ENCODE measurements at regions not wholly inside any gene's neighbourhood (a gene's known extent, or its start where the extent isn't known, plus 50 kb on each side); places are given as distances from the start of the nearest gene placed in this dataset.

- no TSS peak for BruUV-seq (replicated peaks)
- Histone ChIP-seq H3K4me1 (ENCODE audit: control insufficient read depth in 1 of 2, insufficient read depth in 2 of 2, low read length in 2 of 2) (no peaks in the 10 kb centered on the region), H3K9me3 (ENCODE audit: control insufficient read depth in 1 of 2, insufficient read depth in 1 of 2, low read depth in 1 of 2, low read length in 2 of 2) (no peaks in the 10 kb centered on the region), H4K20me1 (ENCODE audit: insufficient read depth) (no peaks in the 10 kb centered on the region), H3K27me3 (ENCODE audit: insufficient read depth, low read length) (peaks cover 50% of the 10 kb centered on the region), H3K4me2 (ENCODE audit: low read length) (no peak overlapping the region), H2AFZ (ENCODE audit: low read depth, low read length, poor library complexity, severe bottlenecking) (no peak overlapping the region), H3K27ac (ENCODE audit: low read depth, low read length) (no peak overlapping the region), H3K79me2 (ENCODE audit: insufficient read depth, low read length) (no peaks in the 10 kb centered on the region), H3K4me3 (replicated peaks in 1 of 2; ENCODE audit: low read depth in 1 of 2, low read length in 2 of 2) (no peak overlapping the region), H3K9ac (ENCODE audit: low read length) (no peak overlapping the region), H3K36me3 (ENCODE audit: control insufficient read depth in 1 of 2, insufficient read depth in 2 of 2, low read length in 2 of 2) (no peaks in the 10 kb centered on the region), H3K9me2 (ENCODE audit: insufficient read depth) (no peaks in the 10 kb centered on the region)
- no peak for ATAC-seq
- no peak for DNase-seq (ENCODE audit: low read depth, low spot score)
- CTCF ChIA-PET: no interaction called here
- RAD21 ChIA-PET (ENCODE audit: low non-redundant PET in 1 of 2, low total read pairs in 2 of 2, uncharacterized antibody in 2 of 2, unreplicated experiment in 2 of 2): no interaction called here
- POLR2A ChIA-PET: no interaction called here
- no peak for TF ChIP-seq EZH2 (IDR thresholded peaks at IDR 0.05)
- no peak for TF ChIP-seq YY1 (IDR thresholded peaks at IDR 0.05; ENCODE audit: extremely low read depth, insufficient replicate concordance, low read depth, low read length)
- TF ChIP-seq SP1 (IDR thresholded peaks at IDR 0.05; ENCODE audit: low read depth): no peak
- no peak for TF ChIP-seq ZFX (IDR thresholded peaks at IDR 0.05)
- TF ChIP-seq, protein P1, sequence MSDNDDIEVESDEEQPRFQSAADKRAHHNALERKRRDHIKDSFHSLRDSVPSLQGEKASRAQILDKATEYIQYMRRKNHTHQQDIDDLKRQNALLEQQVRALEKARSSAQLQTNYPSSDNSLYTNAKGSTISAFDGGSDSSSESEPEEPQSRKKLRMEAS (IDR thresholded peaks at IDR 0.05): no peak
- intact Hi-C loops (cut with micrococcal nuclease): no loop called here
Measured at GRCh38 chr10:117621196-117621595, 78.7 kb downstream of the EMX2 start.

- H4K20me1 ChIP-seq (ENCODE audit: insufficient read depth): no peaks in the 10 kb centered on the region
- H3K4me2 ChIP-seq (ENCODE audit: low read length): no peak overlapping the region
- no peak overlapping the region for H3K27ac ChIP-seq (ENCODE audit: low read depth, low read length)
- BruUV-seq (replicated peaks): no TSS peak
- intact Hi-C loops (cut with micrococcal nuclease): no loop called here
- H3K4me1 ChIP-seq (ENCODE audit: control insufficient read depth in 1 of 2, insufficient read depth in 2 of 2, low read length in 2 of 2): no peaks in the 10 kb centered on the region
- peaks cover 50% of the 10 kb centered on the region for H3K27me3 ChIP-seq (ENCODE audit: insufficient read depth, low read length)
- no peaks in the 10 kb centered on the region for H3K9me3 ChIP-seq (ENCODE audit: control insufficient read depth in 1 of 2, insufficient read depth in 1 of 2, low read depth in 1 of 2, low read length in 2 of 2)
- no peaks in the 10 kb centered on the region for H3K36me3 ChIP-seq (ENCODE audit: control insufficient read depth in 1 of 2, insufficient read depth in 2 of 2, low read length in 2 of 2)
- H3K9ac ChIP-seq (ENCODE audit: low read length): no peak overlapping the region
- ATAC-seq (no peak), DNase-seq (ENCODE audit: low read depth, low spot score) (no peak)
- ChIA-PET CTCF (no interaction called here), RAD21 (ENCODE audit: low non-redundant PET in 1 of 2, low total read pairs in 2 of 2, uncharacterized antibody in 2 of 2, unreplicated experiment in 2 of 2) (no interaction called here), POLR2A (no interaction called here)
- H2AFZ ChIP-seq (ENCODE audit: low read depth, low read length, poor library complexity, severe bottlenecking): no peak overlapping the region
- TF ChIP-seq, protein P2, sequence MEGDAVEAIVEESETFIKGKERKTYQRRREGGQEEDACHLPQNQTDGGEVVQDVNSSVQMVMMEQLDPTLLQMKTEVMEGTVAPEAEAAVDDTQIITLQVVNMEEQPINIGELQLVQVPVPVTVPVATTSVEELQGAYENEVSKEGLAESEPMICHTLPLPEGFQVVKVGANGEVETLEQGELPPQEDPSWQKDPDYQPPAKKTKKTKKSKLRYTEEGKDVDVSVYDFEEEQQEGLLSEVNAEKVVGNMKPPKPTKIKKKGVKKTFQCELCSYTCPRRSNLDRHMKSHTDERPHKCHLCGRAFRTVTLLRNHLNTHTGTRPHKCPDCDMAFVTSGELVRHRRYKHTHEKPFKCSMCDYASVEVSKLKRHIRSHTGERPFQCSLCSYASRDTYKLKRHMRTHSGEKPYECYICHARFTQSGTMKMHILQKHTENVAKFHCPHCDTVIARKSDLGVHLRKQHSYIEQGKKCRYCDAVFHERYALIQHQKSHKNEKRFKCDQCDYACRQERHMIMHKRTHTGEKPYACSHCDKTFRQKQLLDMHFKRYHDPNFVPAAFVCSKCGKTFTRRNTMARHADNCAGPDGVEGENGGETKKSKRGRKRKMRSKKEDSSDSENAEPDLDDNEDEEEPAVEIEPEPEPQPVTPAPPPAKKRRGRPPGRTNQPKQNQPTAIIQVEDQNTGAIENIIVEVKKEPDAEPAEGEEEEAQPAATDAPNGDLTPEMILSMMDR (IDR thresholded peaks at IDR 0.05 in 2 of 3, conservative IDR thresholded peaks at IDR 0.05 in 1 of 3; ENCODE audit: borderline replicate concordance in 1 of 3, insufficient read depth in 1 of 3, low read depth in 2 of 3, low read length in 2 of 3): no peak
- TF ChIP-seq POLR2A (IDR thresholded peaks at IDR 0.05; ENCODE audit: borderline replicate concordance, extremely low read depth, insufficient read depth, insufficient read length) (no peak), CEBPB (IDR thresholded peaks at IDR 0.05; ENCODE audit: low read depth) (no peak), RAD21 (IDR thresholded peaks at IDR 0.05; ENCODE audit: low read depth) (no peak), EZH2phosphoT487 (IDR thresholded peaks at IDR 0.05; ENCODE audit: borderline replicate concordance) (no peak), EZH2 (IDR thresholded peaks at IDR 0.05) (no peak), YY1 (IDR thresholded peaks at IDR 0.05; ENCODE audit: extremely low read depth, insufficient replicate concordance, low read depth, low read length) (no peak), SRF (IDR thresholded peaks at IDR 0.05; ENCODE audit: low read depth) (no peak), EGR1 (IDR thresholded peaks at IDR 0.05; ENCODE audit: low read depth) (no peak), ELF1 (IDR thresholded peaks at IDR 0.05; ENCODE audit: borderline replicate concordance, low read depth) (no peak), ZNF274 (IDR thresholded peaks at IDR 0.05; ENCODE audit: low read depth, low read length) (no peak), JUND (IDR thresholded peaks at IDR 0.05) (no peak), TCF7L2 (IDR thresholded peaks at IDR 0.05; ENCODE audit: borderline replicate concordance, extremely low read depth, insufficient read depth, insufficient read length) (no peak), FOSL1 (IDR thresholded peaks at IDR 0.05; ENCODE audit: low read depth) (no peak), POLR2AphosphoS5 (IDR thresholded peaks at IDR 0.05; ENCODE audit: low read depth, low read length) (no peak)
- TF ChIP-seq, protein P1 (IDR thresholded peaks at IDR 0.05): no peak
- H3K79me2 ChIP-seq (ENCODE audit: insufficient read depth, low read length): no peaks in the 10 kb centered on the region
- no peaks in the 10 kb centered on the region for H3K9me2 ChIP-seq (ENCODE audit: insufficient read depth)
- H3K4me3 ChIP-seq (replicated peaks in 1 of 2; ENCODE audit: low read depth in 1 of 2, low read length in 2 of 2): no peak overlapping the region
Measured at GRCh38 chr10:117621795-117622420, 79.4 kb downstream of the EMX2 start.
